H9 (cell line): ENCODE measurements at regions not wholly inside any gene's neighbourhood (a gene's known extent, or its start where the extent isn't known, plus 50 kb on each side); places are given as distances from the start of the nearest gene placed in this dataset.

Experiments
- DNase-seq: peaks from one replicate; pipeline ENCODE4 v3.0.0-alpha.2; 2017
- H2AFZ ChIP-seq: one replicate; pipeline ENCODE4 v1.6.1; 2013; ENCODE audit warnings: mild to moderate bottlenecking, low read length, control low read depth, moderate library complexity
- H2AK5ac ChIP-seq: 2 replicates; pipeline ENCODE4 v1.6.1; 2013; ENCODE audit warnings: low read length, control low read depth, mixed read lengths; ENCODE audit not compliant: insufficient read length
- H2BK120ac ChIP-seq: one replicate; pipeline ENCODE4 v1.6.1; 2013; ENCODE audit warnings: low read depth, mild to moderate bottlenecking, low read length, control low read depth, inconsistent platforms; ENCODE audit not compliant: poor library complexity, severe bottlenecking
- H2BK12ac ChIP-seq: 2 replicates; pipeline ENCODE4 v1.6.1; 2013; ENCODE audit warnings: low read length, control low read depth, mixed read lengths, low read depth; ENCODE audit not compliant: insufficient read length
- H2BK15ac ChIP-seq: 2 replicates; pipeline ENCODE4 v1.6.1; 2013; ENCODE audit warnings: low read depth, low read length, control low read depth
- H2BK20ac ChIP-seq: one replicate; pipeline ENCODE4 v1.6.1; 2013; ENCODE audit warnings: low read depth, mild to moderate bottlenecking, low read length, control low read depth, inconsistent platforms; ENCODE audit not compliant: poor library complexity, severe bottlenecking
- H2BK5ac ChIP-seq: 2 replicates; pipeline ENCODE4 v1.6.1; 2013; ENCODE audit warnings: low read length, control low read depth, mixed read lengths; ENCODE audit not compliant: insufficient read length
- H3K14ac ChIP-seq: 2 replicates; pipeline ENCODE4 v1.6.1; 2013; ENCODE audit warnings: low read length, control low read depth; ENCODE audit not compliant: insufficient read depth
- H3K18ac ChIP-seq: 2 replicates; pipeline ENCODE4 v1.6.1; 2013; ENCODE audit warnings: low read depth, mild to moderate bottlenecking, mixed read lengths, low read length, control low read depth; ENCODE audit not compliant: insufficient read length
- H3K23ac ChIP-seq: 2 replicates; pipeline ENCODE4 v1.6.1; 2013; ENCODE audit warnings: low read length, control low read depth, mixed read lengths, low read depth; ENCODE audit not compliant: insufficient read length
- H3K23me2 ChIP-seq: 2 replicates; pipeline ENCODE4 v1.6.1; 2013; ENCODE audit warnings: low read depth, mild to moderate bottlenecking, mixed read lengths, low read length, control low read depth; ENCODE audit not compliant: insufficient read length, poor library complexity, severe bottlenecking
- H3K27ac ChIP-seq: 2 replicates; pipeline ENCODE4 v1.5.1; 2013; ENCODE audit warnings: low read length, control low read depth, mixed read lengths, low read depth; ENCODE audit not compliant: insufficient read length
- H3K27me3 ChIP-seq: 2 replicates; pipeline ENCODE4 v1.6.1; 2013; ENCODE audit warnings: low read length, control low read depth, inconsistent platforms; ENCODE audit not compliant: insufficient read depth
- H3K4ac ChIP-seq: 2 replicates; pipeline ENCODE4 v1.6.1; 2013; ENCODE audit warnings: low read depth, mild to moderate bottlenecking, control low read depth, inconsistent platforms, low read length, moderate library complexity
- H3K4me1 ChIP-seq: 2 replicates; pipeline ENCODE4 v1.6.1; 2013; ENCODE audit warnings: low read length, control low read depth, inconsistent platforms; ENCODE audit not compliant: insufficient read depth
- H3K4me2 ChIP-seq: 2 replicates; pipeline ENCODE4 v1.6.1; 2013; ENCODE audit warnings: low read length, control low read depth, mixed read lengths; ENCODE audit not compliant: insufficient read length, insufficient read depth
- H3K56ac ChIP-seq: 2 replicates; pipeline ENCODE4 v1.6.1; 2013; ENCODE audit warnings: low read depth, mild to moderate bottlenecking, mixed read lengths, low read length, control low read depth; ENCODE audit not compliant: insufficient read length
- H3K79me1 ChIP-seq: 2 replicates; pipeline ENCODE4 v1.6.1; 2013; ENCODE audit warnings: low read depth, mild to moderate bottlenecking, moderate library complexity, low read length, control low read depth, inconsistent platforms; ENCODE audit not compliant: insufficient read depth, poor library complexity, severe bottlenecking
- H3K79me2 ChIP-seq: 2 replicates; pipeline ENCODE4 v1.6.1; 2013; ENCODE audit warnings: low read length, control low read depth, inconsistent platforms; ENCODE audit not compliant: insufficient read depth
- H3K9ac ChIP-seq: 2 replicates; pipeline ENCODE4 v1.6.1; 2013; ENCODE audit warnings: low read length, control low read depth, mixed read lengths; ENCODE audit not compliant: insufficient read length; ENCODE audit errors: extremely low read depth
- H3K9me3 ChIP-seq: one replicate; pipeline ENCODE4 v1.6.1; 2013; ENCODE audit warnings: low read depth, low read length, inconsistent platforms; ENCODE audit not compliant: control insufficient read depth
- H3T11ph ChIP-seq: one replicate; pipeline ENCODE4 v1.6.1; 2013; ENCODE audit warnings: mild to moderate bottlenecking, low read length, control low read depth, inconsistent platforms
- H4K20me1 ChIP-seq: one replicate; pipeline ENCODE4 v1.6.1; 2013; ENCODE audit not compliant: control insufficient read depth, insufficient read length, insufficient read depth
- H4K5ac ChIP-seq: 2 replicates; pipeline ENCODE4 v1.6.1; 2013; ENCODE audit warnings: low read depth, mild to moderate bottlenecking, mixed read lengths, low read length, control low read depth; ENCODE audit not compliant: insufficient read length
- H4K8ac ChIP-seq: replicated peaks from 2 replicates; pipeline ENCODE4 v1.6.1; 2013; ENCODE audit warnings: low read length, control low read depth, mixed read lengths, low read depth; ENCODE audit not compliant: insufficient read length
- H4K91ac ChIP-seq: 2 replicates; pipeline ENCODE4 v1.6.1; 2013; ENCODE audit warnings: low read depth, mild to moderate bottlenecking, moderate library complexity, mixed read lengths, low read length, control low read depth; ENCODE audit not compliant: insufficient read length
- H3K27ac Mint-ChIP-seq, 3 experiments: 2 replicates in 2 of 3; 3 replicates in 1 of 3; pipeline ENCODE4 v1.8.0; 2020 to 2021; ENCODE audit warnings: mixed read lengths in 3 of 3, mild to moderate bottlenecking in 1 of 3, moderate library complexity in 1 of 3
- H3K27me3 Mint-ChIP-seq: 2 replicates; pipeline ENCODE4 v1.8.0; 2021; ENCODE audit warnings: low read depth, mild to moderate bottlenecking, moderate library complexity, mixed read lengths
- H3K36me3 Mint-ChIP-seq, 3 experiments: 2 replicates in 2 of 3; 3 replicates in 1 of 3; pipeline ENCODE4 v1.8.0; 2020 to 2021; ENCODE audit warnings: low read depth in 3 of 3, mixed read lengths in 3 of 3; ENCODE audit not compliant: insufficient read depth in 1 of 3
- H3K4me1 Mint-ChIP-seq, 2 experiments: 2 replicates each; pipeline ENCODE4 v1.8.0; 2020; ENCODE audit warnings: mixed read lengths in 2 of 2
- H3K4me3 Mint-ChIP-seq, 2 experiments: 2 replicates in 1 of 2; 3 replicates in 1 of 2; pipeline ENCODE4 v1.8.0; 2020 to 2021; ENCODE audit warnings: mild to moderate bottlenecking in 2 of 2, mixed read lengths in 2 of 2, moderate library complexity in 1 of 2
- H3K9me3 Mint-ChIP-seq, 2 experiments: 2 replicates in 1 of 2; 3 replicates in 1 of 2; pipeline ENCODE4 v1.8.0; 2020; ENCODE audit warnings: mild to moderate bottlenecking in 2 of 2, mixed read lengths in 2 of 2, moderate library complexity in 1 of 2
- CTCF ChIP-seq: fragments of 200-600 bp; sonication (generic); conservative IDR thresholded peaks from 3 replicates; pipeline ENCODE4 v1.8.0; 2021; ENCODE audit warnings: antibody characterized with exemption, mild to moderate bottlenecking

- Histone ChIP-seq H3K9ac (no peak overlapping the region), H3K4ac (no peak overlapping the region), H2AFZ (no peak overlapping the region), H4K20me1 (no peaks in the 10 kb centered on the region), H3K4me1 (no peaks in the 10 kb centered on the region), H3K18ac (no peak overlapping the region), H3K23ac (no peak overlapping the region), H2BK12ac (no peak overlapping the region), H4K5ac (no peak overlapping the region), H3K27ac (no peak overlapping the region), H2BK15ac (no peak overlapping the region), H3K56ac (no peak overlapping the region), H2BK120ac (no peak overlapping the region), H4K8ac (no peak overlapping the region), H3K27me3 (no peaks in the 10 kb centered on the region), H3K4me2 (no peak overlapping the region), H3K9me3 (no peaks in the 10 kb centered on the region), H3K23me2 (no peaks in the 10 kb centered on the region), H3T11ph (no peak overlapping the region), H2BK5ac (no peak overlapping the region), H3K79me1 (no peaks in the 10 kb centered on the region), H2BK20ac (no peak overlapping the region), H3K14ac (no peak overlapping the region), H3K79me2 (no peaks in the 10 kb centered on the region), H2AK5ac (no peak overlapping the region), H4K91ac (no peak overlapping the region)
- Mint-ChIP-seq H3K27me3 (no peaks in the 10 kb centered on the region; the same call in 1 of the 2 replicates), H3K27ac (no peak overlapping the region), H3K4me1 (no peaks in the 10 kb centered on the region), H3K36me3 (peaks cover 0 to 3% (median 1%) of the 10 kb centered on the region in 3 experiments; a peak in 1 of 7 replicates), H3K4me3 (no peak overlapping the region), H3K9me3 (peaks cover 36 to 76% of the 10 kb centered on the region in 2 experiments)
- no peak for TF ChIP-seq CTCF
- no peak for DNase-seq
These were observed 1655.0 kb downstream of the MRPL39 start for GRCh38 chr21:23952269-23952668.
